Fibroblast of the aortic adventitia (primary cell): ENCODE measurements at regions not wholly inside any gene's neighbourhood (a gene's known extent, or its start where the extent isn't known, plus 50 kb on each side); places are given as distances from the start of the nearest gene placed in this dataset.

Experiments used
- DNase-seq: peaks from one replicate; pipeline ENCODE4 v3.0.0-alpha.2; 2010; ENCODE audit warnings: low read depth
- H3K4me3 ChIP-seq: 2 replicates; pipeline ENCODE4 v1.5.1; 2011; ENCODE audit warnings: low read depth, mild to moderate bottlenecking, control low read depth, low read length, moderate library complexity
- CTCF ChIP-seq: IDR thresholded peaks from 2 replicates; pipeline ENCODE4 v1.5.1; 2011; ENCODE audit warnings: mild to moderate bottlenecking, low read length, control low read depth, inconsistent platforms; ENCODE audit not compliant: insufficient read depth

GRCh38 chr14:83533734-83534133 lies 1996.2 kb upstream of the FLRT2 start:
- no peak overlapping the region for H3K4me3 ChIP-seq
- no peak for DNase-seq
- no peak for TF ChIP-seq CTCF

GRCh38 chr14:83534995-83535394 lies 1994.9 kb upstream of the FLRT2 start:
- DNase-seq, result no peak
- TF ChIP-seq CTCF, result no peak
- H3K4me3 ChIP-seq, result no peak overlapping the region

GRCh38 chr14:83535444-83535843 lies 1994.5 kb upstream of the FLRT2 start:
- no peak overlapping the region for H3K4me3 ChIP-seq
- TF ChIP-seq CTCF, result no peak
- DNase-seq, result no peak

- no peak for TF ChIP-seq CTCF
- H3K4me3 ChIP-seq, result no peak overlapping the region
- DNase-seq, result no peak
Observed at GRCh38 chr14:83541147-83541546, 1988.8 kb upstream of the FLRT2 start.

- TF ChIP-seq CTCF, result no peak
- no peak overlapping the region for H3K4me3 ChIP-seq
- peak; percentile 0 for DNase-seq
Observed at GRCh38 chr14:83548061-83548839, 1981.7 kb upstream of the FLRT2 start.

GRCh38 chr14:83556065-83556464 lies 1973.9 kb upstream of the FLRT2 start:
- no peak for TF ChIP-seq CTCF
- no peak overlapping the region for H3K4me3 ChIP-seq
- DNase-seq, result peak; percentile 12
